Suprapubic skin (tissue), 4 donors: ENCODE measurements at regions not wholly inside any gene's neighbourhood (a gene's known extent, or its start where the extent isn't known, plus 50 kb on each side); places are given as distances from the start of the nearest gene placed in this dataset.

ENCODE experiments used
- DNase-seq, 2 donors: peaks; one replicate each; pipeline ENCODE4 v3.0.0-alpha.2; 2019; ENCODE audit warnings: low spot score in 2 of 2
- H3K27ac ChIP-seq: fragments of 200-600 bp; sonication (generic); one replicate; pipeline ENCODE4 v1.5.1; 2019
- H3K27me3 ChIP-seq: fragments of 200-600 bp; sonication (generic); one replicate; pipeline ENCODE4 v1.5.1; 2019
- H3K36me3 ChIP-seq: fragments of 200-600 bp; sonication (generic); one replicate; pipeline ENCODE4 v1.5.1; 2019
- H3K4me1 ChIP-seq: fragments of 200-600 bp; sonication (generic); one replicate; pipeline ENCODE4 v1.5.1; 2019
- H3K4me3 ChIP-seq: fragments of 200-600 bp; sonication (generic); one replicate; pipeline ENCODE4 v1.5.1; 2019; ENCODE audit warnings: mild to moderate bottlenecking
- H3K9me3 ChIP-seq: fragments of 200-600 bp; sonication (generic); one replicate; pipeline ENCODE4 v1.5.1; 2019
- CTCF ChIP-seq, 2 donors: fragments of 200-600 bp in 1 of 2; fragments of 450-650 bp in 1 of 2; sonication (generic) in 1 of 2; IDR thresholded peaks; one replicate each; pipeline ENCODE4 v1.5.1; 2016 to 2019; ENCODE audit warnings: antibody characterized with exemption in 2 of 2, mild to moderate bottlenecking in 1 of 2, moderate library complexity in 1 of 2
- EP300 ChIP-seq: sonication (generic); formaldehyde crosslinking; IDR thresholded peaks from one replicate; pipeline ENCODE4 v1.6.1; 2017; ENCODE audit warnings: antibody characterized with exemption
- POLR2A ChIP-seq, 2 donors: fragments of 450-650 bp; IDR thresholded peaks; one replicate each; pipeline ENCODE4 v1.6.1; 2017; ENCODE audit warnings: antibody characterized with exemption in 2 of 2, mild to moderate bottlenecking in 2 of 2, moderate library complexity in 2 of 2
- POLR2AphosphoS5 ChIP-seq, 3 donors: sonication (generic); formaldehyde crosslinking; IDR thresholded peaks; one replicate each; pipeline ENCODE4 v1.6.1; 2017; ENCODE audit warnings: antibody characterized with exemption in 3 of 3
- WGBS: methylation state at CpG from one replicate; pipeline ENCODE4 v1.1.5; 2018; 5-methylcytosine and 5-hydroxymethylcytosine counted together

- Histone ChIP-seq H3K9me3 (no peaks in the 10 kb centered on the region), H3K27me3 (no peaks in the 10 kb centered on the region), H3K4me3 (no peak overlapping the region), H3K36me3 (no peaks in the 10 kb centered on the region), H3K4me1 (no peaks in the 10 kb centered on the region), H3K27ac (no peak overlapping the region)
- DNase-seq = no peak
- no peak for TF ChIP-seq EP300
- 69% methylated on average over 4 of the region's 4 CpGs for WGBS
Observed at GRCh38 chr5:161098516-161098915, 246.5 kb upstream of the ATP10B start.

GRCh38 chr5:161096581-161096980 is 244.6 kb upstream of the ATP10B start:
- no peak for DNase-seq
- no peaks in the 10 kb centered on the region for H3K4me1 ChIP-seq
- WGBS = 63% methylated on average over 4 of the region's 4 CpGs

GRCh38 chr5:161095953-161096352 is 243.9 kb upstream of the ATP10B start:
- no peak overlapping the region for H3K4me3 ChIP-seq
- H3K27ac ChIP-seq = no peak overlapping the region
- no peaks in the 10 kb centered on the region for H3K4me1 ChIP-seq
- no peaks in the 10 kb centered on the region for H3K36me3 ChIP-seq
- no peaks in the 10 kb centered on the region for H3K27me3 ChIP-seq
- DNase-seq = no peak
- 38% methylated on average over 2 of the region's 2 CpGs for WGBS
- H3K9me3 ChIP-seq = no peaks in the 10 kb centered on the region
- TF ChIP-seq EP300 (no peak), CTCF (IDR thresholded peaks at IDR 0.05) (no peak), POLR2AphosphoS5 (IDR thresholded peaks at IDR 0.05) (no peak), POLR2A (IDR thresholded peaks at IDR 0.05) (no peak)

More at GRCh38 chr5:161096581-161096980, 244.6 kb upstream of the ATP10B start:
- no peak for TF ChIP-seq POLR2A (IDR thresholded peaks at IDR 0.05)
- TF ChIP-seq CTCF (IDR thresholded peaks at IDR 0.05) = no peak
- no peak for TF ChIP-seq POLR2AphosphoS5 (IDR thresholded peaks at IDR 0.05)
- TF ChIP-seq EP300 = no peak
- Histone ChIP-seq H3K9me3 (no peaks in the 10 kb centered on the region), H3K36me3 (no peaks in the 10 kb centered on the region), H3K4me3 (no peak overlapping the region), H3K27me3 (no peaks in the 10 kb centered on the region), H3K27ac (no peak overlapping the region)

GRCh38 chr5:161094411-161094810 is 242.4 kb upstream of the ATP10B start:
- Histone ChIP-seq H3K4me1 (no peaks in the 10 kb centered on the region), H3K9me3 (no peaks in the 10 kb centered on the region)
- DNase-seq = no peak

GRCh38 chr5:161093100-161093499 is 241.1 kb upstream of the ATP10B start:
- no peak for DNase-seq
- no peak for TF ChIP-seq POLR2A (IDR thresholded peaks at IDR 0.05)
- no peak for TF ChIP-seq EP300
- TF ChIP-seq POLR2AphosphoS5 (IDR thresholded peaks at IDR 0.05) = no peak
- TF ChIP-seq CTCF (IDR thresholded peaks at IDR 0.05) = no peak
- no peaks in the 10 kb centered on the region for H3K9me3 ChIP-seq

More at GRCh38 chr5:161094411-161094810, 242.4 kb upstream of the ATP10B start:
- TF ChIP-seq POLR2A (IDR thresholded peaks at IDR 0.05) = no peak
- TF ChIP-seq POLR2AphosphoS5 (IDR thresholded peaks at IDR 0.05) = no peak
- no peak for TF ChIP-seq CTCF (IDR thresholded peaks at IDR 0.05)
- no peak for TF ChIP-seq EP300
- no peak overlapping the region for H3K4me3 ChIP-seq
- H3K27me3 ChIP-seq = no peaks in the 10 kb centered on the region
- no peaks in the 10 kb centered on the region for H3K36me3 ChIP-seq
- H3K27ac ChIP-seq = no peak overlapping the region

GRCh38 chr5:161089569-161089968 is 237.6 kb upstream of the ATP10B start:
- Histone ChIP-seq H3K27me3 (no peaks in the 10 kb centered on the region), H3K27ac (no peak overlapping the region), H3K4me3 (no peak overlapping the region), H3K4me1 (no peaks in the 10 kb centered on the region), H3K36me3 (no peaks in the 10 kb centered on the region), H3K9me3 (no peaks in the 10 kb centered on the region)
- DNase-seq = no peak
- no peak for TF ChIP-seq POLR2AphosphoS5 (IDR thresholded peaks at IDR 0.05)
- TF ChIP-seq CTCF (IDR thresholded peaks at IDR 0.05) = no peak
- no peak for TF ChIP-seq POLR2A (IDR thresholded peaks at IDR 0.05)
- no peak for TF ChIP-seq EP300
- 95% methylated on average over 2 of the region's 2 CpGs for WGBS

More at GRCh38 chr5:161093100-161093499, 241.1 kb upstream of the ATP10B start:
- no peak overlapping the region for H3K4me3 ChIP-seq
- no peaks in the 10 kb centered on the region for H3K27me3 ChIP-seq
- WGBS = no CpG with 5 or more reads among the region's 2 CpGs
- H3K27ac ChIP-seq = no peak overlapping the region
- H3K36me3 ChIP-seq = no peaks in the 10 kb centered on the region
- H3K4me1 ChIP-seq = no peaks in the 10 kb centered on the region
